ENCODE measurements at regions not wholly inside any gene's neighbourhood (a gene's known extent, or its start where the extent isn't known, plus 50 kb on each side); places are given as distances from the start of the nearest gene placed in this dataset.
A peak's percentile ranks its signal among the peaks of the same experiment; 100 is the strongest.

DNA sequence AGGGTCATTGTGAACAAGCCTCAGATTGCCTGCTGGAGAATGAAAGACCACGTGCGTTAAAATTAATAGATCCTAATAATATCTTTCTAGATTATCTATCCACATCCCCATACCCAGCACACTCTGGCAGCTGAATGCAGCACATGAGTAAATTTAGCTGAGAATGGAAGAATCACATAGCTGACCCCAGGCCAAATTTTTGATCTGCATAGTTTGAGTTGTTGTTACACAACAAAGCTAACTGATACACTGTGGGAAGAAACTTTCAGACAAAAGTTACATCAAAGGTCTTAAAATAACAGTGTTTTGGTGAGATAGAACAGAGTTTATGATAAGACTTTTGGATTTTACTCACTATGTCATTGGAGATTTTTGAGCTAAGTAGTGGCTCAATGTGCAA is 72.4 kb upstream of the ANXA10 start:
- H3K4me3 ChIP-seq (ENCODE audit: low read length) = no peak overlapping the region
- TF ChIP-seq, protein P1, sequence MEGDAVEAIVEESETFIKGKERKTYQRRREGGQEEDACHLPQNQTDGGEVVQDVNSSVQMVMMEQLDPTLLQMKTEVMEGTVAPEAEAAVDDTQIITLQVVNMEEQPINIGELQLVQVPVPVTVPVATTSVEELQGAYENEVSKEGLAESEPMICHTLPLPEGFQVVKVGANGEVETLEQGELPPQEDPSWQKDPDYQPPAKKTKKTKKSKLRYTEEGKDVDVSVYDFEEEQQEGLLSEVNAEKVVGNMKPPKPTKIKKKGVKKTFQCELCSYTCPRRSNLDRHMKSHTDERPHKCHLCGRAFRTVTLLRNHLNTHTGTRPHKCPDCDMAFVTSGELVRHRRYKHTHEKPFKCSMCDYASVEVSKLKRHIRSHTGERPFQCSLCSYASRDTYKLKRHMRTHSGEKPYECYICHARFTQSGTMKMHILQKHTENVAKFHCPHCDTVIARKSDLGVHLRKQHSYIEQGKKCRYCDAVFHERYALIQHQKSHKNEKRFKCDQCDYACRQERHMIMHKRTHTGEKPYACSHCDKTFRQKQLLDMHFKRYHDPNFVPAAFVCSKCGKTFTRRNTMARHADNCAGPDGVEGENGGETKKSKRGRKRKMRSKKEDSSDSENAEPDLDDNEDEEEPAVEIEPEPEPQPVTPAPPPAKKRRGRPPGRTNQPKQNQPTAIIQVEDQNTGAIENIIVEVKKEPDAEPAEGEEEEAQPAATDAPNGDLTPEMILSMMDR (conservative IDR thresholded peaks at IDR 0.05; ENCODE audit: low read length) = no peak
- no peak for DNase-seq (ENCODE audit: low read depth)

DNA sequence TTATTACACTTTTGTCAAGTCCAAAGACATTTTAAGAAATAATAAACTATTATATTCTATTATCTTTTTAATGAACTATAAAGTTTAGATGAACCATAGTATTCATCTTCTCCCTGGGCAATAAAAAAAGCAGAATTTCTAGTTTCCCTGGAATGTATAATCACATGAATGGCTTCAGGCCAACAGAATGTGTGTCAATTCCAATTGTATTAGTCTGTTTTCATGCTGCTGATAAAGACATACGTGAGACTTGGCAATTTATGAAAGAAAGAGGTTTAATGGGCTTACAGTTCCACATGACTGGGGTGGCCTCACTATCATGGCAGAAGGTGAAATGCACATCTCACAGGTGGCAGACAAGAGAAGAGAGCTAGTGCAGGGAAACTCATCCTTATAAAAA is 70.7 kb upstream of the ANXA10 start:
- H3K4me3 ChIP-seq (ENCODE audit: low read length) = no peak overlapping the region
- TF ChIP-seq, protein P1 (conservative IDR thresholded peaks at IDR 0.05; ENCODE audit: low read length) = no peak
- no peak for DNase-seq (ENCODE audit: low read depth)

DNA sequence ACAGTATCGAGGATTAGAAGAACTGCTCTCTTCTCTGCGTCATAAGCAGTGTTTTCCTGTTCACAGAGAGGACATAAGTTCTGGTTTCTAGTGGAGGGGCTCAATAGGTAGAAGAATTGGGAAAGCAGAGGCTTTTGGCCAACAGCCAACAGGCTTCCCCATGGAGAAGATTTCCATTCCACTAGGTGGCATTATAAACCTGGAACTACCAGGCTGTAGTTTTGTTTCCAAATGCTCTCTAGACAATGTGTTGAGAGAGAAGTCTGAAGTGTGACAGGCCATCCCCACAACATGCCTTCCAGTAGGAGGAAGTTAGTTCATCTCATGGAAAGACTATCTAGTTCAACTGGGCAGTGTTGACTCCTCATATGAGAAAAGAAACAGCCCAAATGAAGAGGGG is 63.8 kb upstream of the ANXA10 start:
- TF ChIP-seq, protein P1 (conservative IDR thresholded peaks at IDR 0.05; ENCODE audit: low read length) = peak; percentile 17; the same call in 1 of the 2 replicates
- no peak overlapping the region for H3K4me3 ChIP-seq (ENCODE audit: low read length)
- no peak for DNase-seq (ENCODE audit: low read depth)

DNA sequence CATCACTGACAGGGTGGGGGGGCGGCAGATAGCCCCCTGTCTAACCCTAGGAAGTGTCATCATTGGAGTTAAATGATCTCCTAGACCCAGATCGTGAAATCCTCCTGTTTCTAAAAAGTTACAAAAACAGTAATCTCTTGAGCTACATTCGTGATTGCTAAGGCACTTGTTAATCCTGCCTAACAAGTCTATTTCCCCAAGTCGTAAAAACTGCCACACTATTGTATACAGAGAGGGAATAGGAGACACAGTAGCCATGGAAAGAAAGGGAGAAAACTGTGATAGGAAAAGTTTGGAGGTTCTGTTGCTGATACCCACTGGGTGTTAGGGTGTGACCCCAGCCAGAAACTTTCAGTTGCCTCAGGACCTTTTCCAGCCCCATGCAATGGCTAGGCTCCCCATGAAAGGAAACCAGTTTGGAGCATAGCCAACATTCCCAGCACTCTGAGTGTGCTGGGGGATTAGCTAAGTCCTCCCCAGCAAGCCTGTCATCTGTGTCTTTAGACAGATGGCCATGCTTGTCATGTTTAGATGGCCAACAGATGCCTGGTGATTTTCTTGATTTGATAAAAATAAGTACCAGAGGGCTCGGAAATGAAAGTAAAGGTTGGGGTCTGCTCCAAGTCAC is 63.3 kb upstream of the ANXA10 start:
- no peak for DNase-seq (ENCODE audit: low read depth)
- H3K4me3 ChIP-seq (ENCODE audit: low read length) = no peak overlapping the region
- TF ChIP-seq, protein P1 (conservative IDR thresholded peaks at IDR 0.05; ENCODE audit: low read length) = no peak

DNA sequence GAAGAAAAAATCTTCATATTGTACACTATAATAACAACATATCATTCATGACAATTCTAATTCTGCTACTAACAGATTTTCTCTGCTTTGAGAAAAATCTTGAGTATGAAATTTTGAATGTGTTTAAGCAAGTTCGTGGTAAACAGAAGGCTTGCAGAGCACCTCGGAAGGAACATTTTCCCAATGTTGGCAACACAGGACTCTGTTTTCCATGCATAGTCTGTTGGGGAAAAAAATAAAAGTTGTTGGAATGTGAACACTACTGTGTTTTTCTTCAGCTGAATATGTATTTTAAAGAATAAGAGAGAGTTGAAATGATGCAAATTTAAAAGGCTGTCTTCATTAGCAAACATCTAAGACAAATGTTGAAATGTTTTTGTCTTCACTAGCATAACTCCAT is 54.7 kb upstream of the ANXA10 start:
- no peak for DNase-seq (ENCODE audit: low read depth)
- TF ChIP-seq, protein P1 (conservative IDR thresholded peaks at IDR 0.05; ENCODE audit: low read length) = no peak
- no peak overlapping the region for H3K4me3 ChIP-seq (ENCODE audit: low read length)

DNA sequence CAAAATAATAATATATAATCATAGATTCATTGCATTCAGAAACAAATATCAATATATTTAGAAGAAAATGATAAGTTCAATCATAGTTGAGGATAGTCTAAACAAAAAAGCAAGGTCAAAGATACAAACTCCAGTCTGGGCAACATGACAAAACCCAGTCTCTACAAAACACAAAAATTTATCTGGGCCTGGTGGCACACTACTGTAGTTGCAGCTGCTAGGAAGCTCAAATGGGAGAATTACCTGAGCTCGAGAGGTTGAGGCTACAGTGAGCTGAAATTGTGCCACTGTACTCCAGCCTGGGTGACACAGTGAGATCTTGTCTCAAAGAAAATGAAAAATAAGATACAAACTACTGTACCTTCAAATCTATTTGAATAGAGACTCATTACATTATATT is 52.7 kb upstream of the ANXA10 start:
- TF ChIP-seq, protein P1 (conservative IDR thresholded peaks at IDR 0.05; ENCODE audit: low read length) = no peak
- H3K4me3 ChIP-seq (ENCODE audit: low read length) = no peak overlapping the region
- DNase-seq (ENCODE audit: low read depth) = no peak
